ENCODE measurements at regions not wholly inside any gene's neighbourhood (a gene's known extent, or its start where the extent isn't known, plus 50 kb on each side); places are given as distances from the start of the nearest gene placed in this dataset.

DNA sequence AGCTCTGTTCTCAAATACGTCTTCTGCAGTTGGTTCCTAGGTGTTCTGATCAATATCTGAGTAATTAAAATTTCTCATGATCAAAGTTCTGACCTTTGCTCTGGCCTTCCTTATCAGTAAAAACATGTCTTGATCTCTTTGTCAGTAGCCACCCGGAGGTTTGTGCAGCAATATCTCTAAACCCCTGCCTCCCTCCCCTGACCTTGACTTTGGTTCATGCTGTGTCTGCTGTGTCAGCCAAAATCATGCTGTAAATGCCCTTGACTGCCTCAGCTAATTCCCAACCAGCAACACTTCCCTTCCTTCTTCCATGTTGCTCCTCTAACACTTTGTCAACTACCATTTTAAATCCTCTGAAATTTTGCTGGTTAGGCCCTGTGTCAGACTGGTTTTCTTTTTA is 424.7 kb downstream of the FAM181B start:
- no peak overlapping the region for H3K9ac ChIP-seq (ENCODE audit: low read depth, low read length, poor library complexity)
- H3K27me3 ChIP-seq (ENCODE audit: control insufficient read depth in 3 of 3, insufficient read depth in 3 of 3, low read depth in 1 of 3, low read length in 3 of 3) = no peaks in the 10 kb centered on the region
- H3K4me1 ChIP-seq (ENCODE audit: control insufficient read depth in 2 of 2, insufficient read depth in 1 of 2, low read depth in 1 of 2, low read length in 2 of 2) = no peaks in the 10 kb centered on the region
- no peak overlapping the region for H2AK5ac ChIP-seq (ENCODE audit: low read depth, low read length)
- no peak overlapping the region for H3K4me2 ChIP-seq (ENCODE audit: insufficient read depth, low read length, poor library complexity, severe bottlenecking)
- H3K14ac ChIP-seq (ENCODE audit: low read length) = no peak overlapping the region
- no peaks in the 10 kb centered on the region for H3K79me1 ChIP-seq (ENCODE audit: low read depth, low read length)
- H2BK15ac ChIP-seq (ENCODE audit: low read length) = no peak overlapping the region
- H3K9me3 ChIP-seq (replicated peaks in 1 of 2; ENCODE audit: control insufficient read depth in 2 of 2, insufficient read depth in 1 of 2, low read depth in 1 of 2, low read length in 2 of 2) = no peaks in the 10 kb centered on the region
- no peak overlapping the region for H2BK12ac ChIP-seq (ENCODE audit: low read length)
- H3K4me3 ChIP-seq (ENCODE audit: low read length in 2 of 2) = no peak overlapping the region
- no peak for DNase-seq (ENCODE audit: low spot score)
- H4K8ac ChIP-seq (ENCODE audit: low read depth, low read length) = no peak overlapping the region
- no peak overlapping the region for H3K4ac ChIP-seq (ENCODE audit: low read length)
- H2BK5ac ChIP-seq (ENCODE audit: low read length) = no peak overlapping the region
- no peak overlapping the region for H2BK120ac ChIP-seq (ENCODE audit: low read depth, low read length)
- no peak overlapping the region for H4K91ac ChIP-seq (ENCODE audit: low read depth, low read length, poor library complexity)
- no CpG with 5 or more reads among the region's 2 CpGs for WGBS, 2 donors (ENCODE audit: extremely low coverage in 2 of 2, insufficient read length in 2 of 2, insufficient replicate concordance in 1 of 2)
- no peak overlapping the region for H2AFZ ChIP-seq (ENCODE audit: low read length)
- H3K23ac ChIP-seq (ENCODE audit: low read depth, low read length, poor library complexity) = no peak overlapping the region
- H3K36me3 ChIP-seq (replicated peaks in 1 of 2; ENCODE audit: control insufficient read depth in 2 of 2, insufficient read depth in 2 of 2, low read length in 2 of 2) = no peaks in the 10 kb centered on the region
- H3K18ac ChIP-seq (ENCODE audit: low read length) = no peak overlapping the region
- H3K27ac ChIP-seq (replicated peaks; ENCODE audit: low read length) = no peak overlapping the region

DNA sequence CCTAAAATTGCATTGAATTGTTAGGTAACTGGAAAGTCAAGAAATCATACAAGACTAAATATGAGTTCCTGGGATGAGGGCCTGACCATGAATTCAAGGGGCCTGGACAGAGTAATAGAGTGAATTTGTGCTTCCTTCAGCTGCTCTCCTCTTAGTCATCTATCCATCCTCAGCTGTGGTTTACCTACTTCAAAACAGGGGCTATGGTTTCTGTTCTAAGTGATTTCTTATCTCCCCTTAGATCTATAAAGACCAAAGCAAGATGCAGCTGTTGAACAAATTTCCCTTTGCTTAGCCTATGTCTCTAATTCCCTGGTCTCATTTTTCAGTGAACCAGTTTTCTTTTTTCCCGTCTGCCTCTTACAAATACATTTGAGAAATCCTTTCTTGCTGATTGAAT is 428.5 kb downstream of the FAM181B start:
- H2AFZ ChIP-seq (ENCODE audit: low read length) = no peak overlapping the region
- H4K91ac ChIP-seq (ENCODE audit: low read depth, low read length, poor library complexity) = no peak overlapping the region
- no peak overlapping the region for H3K9ac ChIP-seq (ENCODE audit: low read depth, low read length, poor library complexity)
- no peak overlapping the region for H2BK15ac ChIP-seq (ENCODE audit: low read length)
- H2BK5ac ChIP-seq (ENCODE audit: low read length) = no peak overlapping the region
- H3K18ac ChIP-seq (ENCODE audit: low read length) = no peak overlapping the region
- H3K14ac ChIP-seq (ENCODE audit: low read length) = no peak overlapping the region
- H2AK5ac ChIP-seq (ENCODE audit: low read depth, low read length) = no peak overlapping the region
- H3K27me3 ChIP-seq (ENCODE audit: control insufficient read depth in 3 of 3, insufficient read depth in 3 of 3, low read depth in 1 of 3, low read length in 3 of 3) = no peaks in the 10 kb centered on the region
- no peak overlapping the region for H3K23ac ChIP-seq (ENCODE audit: low read depth, low read length, poor library complexity)
- no peaks in the 10 kb centered on the region for H3K36me3 ChIP-seq (replicated peaks in 1 of 2; ENCODE audit: control insufficient read depth in 2 of 2, insufficient read depth in 2 of 2, low read length in 2 of 2)
- H3K4ac ChIP-seq (ENCODE audit: low read length) = no peak overlapping the region
- no peak for DNase-seq (ENCODE audit: low spot score)
- H3K9me3 ChIP-seq (replicated peaks in 1 of 2; ENCODE audit: control insufficient read depth in 2 of 2, insufficient read depth in 1 of 2, low read depth in 1 of 2, low read length in 2 of 2) = no peaks in the 10 kb centered on the region
- no peaks in the 10 kb centered on the region for H3K79me1 ChIP-seq (ENCODE audit: low read depth, low read length)
- H2BK120ac ChIP-seq (ENCODE audit: low read depth, low read length) = no peak overlapping the region
- no peak overlapping the region for H4K8ac ChIP-seq (ENCODE audit: low read depth, low read length)
- H3K4me1 ChIP-seq (ENCODE audit: control insufficient read depth in 2 of 2, insufficient read depth in 1 of 2, low read depth in 1 of 2, low read length in 2 of 2) = no peaks in the 10 kb centered on the region
- no peak overlapping the region for H2BK12ac ChIP-seq (ENCODE audit: low read length)
- H3K27ac ChIP-seq (replicated peaks; ENCODE audit: low read length) = no peak overlapping the region
- no CpG with 5 or more reads among the region's 1 CpG for WGBS, 2 donors (ENCODE audit: extremely low coverage in 2 of 2, insufficient read length in 2 of 2, insufficient replicate concordance in 1 of 2)
- no peak overlapping the region for H3K4me3 ChIP-seq (ENCODE audit: low read length in 2 of 2)
- no peak overlapping the region for H3K4me2 ChIP-seq (ENCODE audit: insufficient read depth, low read length, poor library complexity, severe bottlenecking)

DNA sequence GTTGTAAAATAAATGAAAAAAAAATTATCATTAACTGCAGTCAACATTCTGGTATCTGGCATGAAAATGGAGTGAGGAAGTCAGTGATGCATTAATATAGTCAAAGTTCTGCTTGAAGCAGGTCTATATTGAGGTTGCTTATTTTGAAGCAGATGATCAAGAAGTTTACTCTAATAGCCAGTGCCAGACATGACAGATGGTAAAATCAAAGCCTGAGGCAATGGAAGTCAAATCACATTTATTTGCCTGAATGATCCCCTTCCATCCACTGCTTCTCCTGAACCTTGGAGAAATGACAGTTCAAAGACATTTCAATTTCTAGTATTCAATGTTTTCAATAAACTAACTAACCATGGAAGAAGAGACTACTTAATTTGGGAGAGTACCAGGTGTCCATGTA is 430.0 kb downstream of the FAM181B start:
- Histone ChIP-seq H3K9me3 (replicated peaks in 1 of 2; ENCODE audit: control insufficient read depth in 2 of 2, insufficient read depth in 1 of 2, low read depth in 1 of 2, low read length in 2 of 2) (no peaks in the 10 kb centered on the region), H2AFZ (ENCODE audit: low read length) (no peak overlapping the region), H3K27me3 (ENCODE audit: control insufficient read depth in 3 of 3, insufficient read depth in 3 of 3, low read depth in 1 of 3, low read length in 3 of 3) (no peaks in the 10 kb centered on the region), H2BK15ac (ENCODE audit: low read length) (no peak overlapping the region), H3K23ac (ENCODE audit: low read depth, low read length, poor library complexity) (no peak overlapping the region), H2BK120ac (ENCODE audit: low read depth, low read length) (no peak overlapping the region), H2BK12ac (ENCODE audit: low read length) (no peak overlapping the region), H3K4me2 (ENCODE audit: insufficient read depth, low read length, poor library complexity, severe bottlenecking) (no peak overlapping the region), H3K79me1 (ENCODE audit: low read depth, low read length) (no peaks in the 10 kb centered on the region), H2BK5ac (ENCODE audit: low read length) (no peak overlapping the region), H3K4me1 (ENCODE audit: control insufficient read depth in 2 of 2, insufficient read depth in 1 of 2, low read depth in 1 of 2, low read length in 2 of 2) (no peaks in the 10 kb centered on the region), H3K14ac (ENCODE audit: low read length) (no peak overlapping the region), H3K27ac (replicated peaks; ENCODE audit: low read length) (no peak overlapping the region), H3K4ac (ENCODE audit: low read length) (no peak overlapping the region), H3K4me3 (ENCODE audit: low read length in 2 of 2) (no peak overlapping the region), H3K18ac (ENCODE audit: low read length) (no peak overlapping the region), H4K91ac (ENCODE audit: low read depth, low read length, poor library complexity) (no peak overlapping the region), H3K36me3 (replicated peaks in 1 of 2; ENCODE audit: control insufficient read depth in 2 of 2, insufficient read depth in 2 of 2, low read length in 2 of 2) (no peaks in the 10 kb centered on the region), H4K8ac (ENCODE audit: low read depth, low read length) (no peak overlapping the region), H2AK5ac (ENCODE audit: low read depth, low read length) (no peak overlapping the region), H3K9ac (ENCODE audit: low read depth, low read length, poor library complexity) (no peak overlapping the region)
- no peak for DNase-seq (ENCODE audit: low spot score)

DNA sequence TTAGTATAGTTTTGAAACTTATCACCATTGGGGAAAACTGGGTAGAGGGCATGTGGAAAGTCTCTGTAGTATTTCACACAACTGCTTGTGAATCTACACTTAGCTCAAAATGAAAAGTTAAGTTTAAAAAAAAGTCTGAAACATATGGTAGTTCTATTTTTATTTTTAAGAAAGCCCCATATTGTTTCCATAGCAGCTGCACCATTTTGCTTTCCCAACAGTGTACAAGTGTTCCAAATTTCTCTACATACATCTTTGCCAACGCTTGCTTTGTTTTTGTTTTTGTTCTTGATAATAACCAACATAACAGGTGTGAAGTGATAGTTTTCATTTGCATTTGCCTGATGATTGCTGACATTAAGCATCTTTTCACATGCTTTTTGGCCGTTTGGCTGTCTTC is 445.2 kb downstream of the FAM181B start:
- no peak overlapping the region for H2BK15ac ChIP-seq (ENCODE audit: low read length)
- no peak overlapping the region for H2AFZ ChIP-seq (ENCODE audit: low read length)
- H3K4me1 ChIP-seq (ENCODE audit: control insufficient read depth in 2 of 2, insufficient read depth in 1 of 2, low read depth in 1 of 2, low read length in 2 of 2) = no peaks in the 10 kb centered on the region
- no peak overlapping the region for H4K91ac ChIP-seq (ENCODE audit: low read depth, low read length, poor library complexity)
- no peak overlapping the region for H2BK5ac ChIP-seq (ENCODE audit: low read length)
- no peaks in the 10 kb centered on the region for H3K36me3 ChIP-seq (replicated peaks in 1 of 2; ENCODE audit: control insufficient read depth in 2 of 2, insufficient read depth in 2 of 2, low read length in 2 of 2)
- no peak overlapping the region for H2AK5ac ChIP-seq (ENCODE audit: low read depth, low read length)
- DNase-seq (ENCODE audit: low spot score) = no peak
- no peak overlapping the region for H3K4ac ChIP-seq (ENCODE audit: low read length)
- H3K27me3 ChIP-seq (ENCODE audit: control insufficient read depth in 3 of 3, insufficient read depth in 3 of 3, low read depth in 1 of 3, low read length in 3 of 3) = no peaks in the 10 kb centered on the region
- H3K4me2 ChIP-seq (ENCODE audit: insufficient read depth, low read length, poor library complexity, severe bottlenecking) = no peak overlapping the region
- no peak overlapping the region for H2BK12ac ChIP-seq (ENCODE audit: low read length)
- no peak overlapping the region for H3K4me3 ChIP-seq (ENCODE audit: low read length in 2 of 2)
- no peak overlapping the region for H3K23ac ChIP-seq (ENCODE audit: low read depth, low read length, poor library complexity)
- no peak overlapping the region for H3K18ac ChIP-seq (ENCODE audit: low read length)
- no peaks in the 10 kb centered on the region for H3K79me1 ChIP-seq (ENCODE audit: low read depth, low read length)
- H3K14ac ChIP-seq (ENCODE audit: low read length) = no peak overlapping the region
- WGBS, 2 donors (ENCODE audit: extremely low coverage in 2 of 2, insufficient read length in 2 of 2, insufficient replicate concordance in 1 of 2) = no CpG with 5 or more reads among the region's 2 CpGs
- no peaks in the 10 kb centered on the region for H3K9me3 ChIP-seq (replicated peaks in 1 of 2; ENCODE audit: control insufficient read depth in 2 of 2, insufficient read depth in 1 of 2, low read depth in 1 of 2, low read length in 2 of 2)
- no peak overlapping the region for H3K27ac ChIP-seq (replicated peaks; ENCODE audit: low read length)
- H2BK120ac ChIP-seq (ENCODE audit: low read depth, low read length) = no peak overlapping the region
- H3K9ac ChIP-seq (ENCODE audit: low read depth, low read length, poor library complexity) = no peak overlapping the region
- no peak overlapping the region for H4K8ac ChIP-seq (ENCODE audit: low read depth, low read length)
